HG02938 (cell line): ENCODE measurements at regions not wholly inside any gene's neighbourhood (a gene's known extent, or its start where the extent isn't known, plus 50 kb on each side); places are given as distances from the start of the nearest gene placed in this dataset.
"Not testable (repeated sequence)": the region's sequence is repeated elsewhere in the genome, so short reads cannot be mapped to it uniquely, and the experiment has no call there.

Experiments used
- ATAC-seq: cut with Tn5 transposase; IDR thresholded peaks from one replicate; pipeline ENCODE4 v1.9.1; 2021; ENCODE audit warnings: mild to moderate bottlenecking, moderate library complexity; ENCODE audit not compliant: unreplicated experiment

DNA sequence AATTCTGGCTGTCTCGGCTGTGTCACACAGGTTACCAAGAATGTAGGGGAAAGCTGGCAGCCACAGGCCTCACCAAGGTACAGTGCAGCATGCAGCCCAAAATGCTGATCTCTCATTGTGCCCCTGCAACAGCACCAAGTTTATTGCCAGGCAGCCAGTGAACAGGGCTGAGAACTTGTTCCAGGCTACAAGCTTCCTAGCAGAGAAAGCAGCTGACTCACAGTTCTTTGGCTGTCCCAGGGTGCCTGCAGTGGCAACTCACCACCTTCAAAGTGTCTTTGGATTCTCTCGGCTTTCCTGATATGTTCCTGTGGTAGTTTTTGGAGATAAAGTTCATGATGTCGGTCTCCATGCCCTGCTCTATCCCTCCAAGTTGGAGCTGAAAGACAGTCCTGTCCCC lies 719.1 kb upstream of the ANO3 start:
- no peak for ATAC-seq

DNA sequence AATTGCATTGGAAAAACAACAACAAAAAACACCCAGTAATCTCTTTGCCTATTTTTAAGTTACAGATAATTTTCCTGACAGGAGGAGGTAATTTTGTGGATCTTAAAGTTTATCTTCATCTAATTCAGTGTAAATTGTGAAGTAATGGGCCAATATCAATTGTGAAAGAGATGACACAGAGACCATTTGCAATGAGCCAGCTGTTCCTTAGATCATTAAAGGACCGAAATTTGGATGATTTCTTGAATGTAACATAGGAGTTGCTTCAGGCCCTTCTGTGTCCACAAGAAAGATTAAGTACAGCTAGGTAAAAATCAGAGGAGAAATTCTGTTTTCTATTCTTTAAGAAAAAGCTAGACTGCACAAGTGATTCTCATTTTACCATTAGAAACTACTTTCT lies 718.5 kb upstream of the ANO3 start:
- no peak for ATAC-seq

DNA sequence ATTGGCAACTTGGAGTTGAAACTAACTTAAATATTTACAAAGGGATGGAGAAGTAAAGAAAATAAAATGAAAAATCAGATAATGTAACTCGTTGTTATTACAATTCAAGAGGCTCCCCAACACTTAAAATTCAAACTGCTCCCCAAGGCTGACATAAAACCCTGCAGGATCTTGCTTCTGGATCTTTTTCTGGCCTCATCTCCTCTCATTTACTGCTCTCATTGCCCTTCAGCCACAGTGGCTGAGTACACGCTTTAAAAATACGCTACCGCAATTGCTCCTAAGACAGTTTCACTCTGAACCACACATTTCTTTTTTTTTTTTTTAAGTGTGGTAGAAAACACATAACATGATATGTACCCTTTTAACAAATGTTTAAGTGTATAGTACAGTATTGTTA lies 718.1 kb upstream of the ANO3 start:
- no peak for ATAC-seq

DNA sequence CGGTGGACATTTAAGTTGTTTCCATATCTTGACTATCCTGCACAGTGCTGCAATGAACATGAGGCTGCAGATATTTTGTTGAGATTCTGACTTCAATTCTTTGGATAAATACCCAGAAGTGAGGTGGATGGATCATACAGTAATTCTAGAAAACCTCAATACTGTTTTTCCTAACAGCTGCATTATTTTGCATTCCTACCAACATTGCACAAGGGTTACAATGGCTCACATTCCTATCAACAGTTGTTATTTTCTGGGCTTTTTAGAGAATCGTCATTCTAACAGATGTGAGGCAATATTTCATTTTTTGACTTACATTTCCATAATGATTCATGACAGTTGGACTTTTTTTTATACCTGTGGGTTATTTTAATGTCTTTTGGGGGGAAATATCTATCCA lies 716.9 kb upstream of the ANO3 start:
- no peak for ATAC-seq

DNA sequence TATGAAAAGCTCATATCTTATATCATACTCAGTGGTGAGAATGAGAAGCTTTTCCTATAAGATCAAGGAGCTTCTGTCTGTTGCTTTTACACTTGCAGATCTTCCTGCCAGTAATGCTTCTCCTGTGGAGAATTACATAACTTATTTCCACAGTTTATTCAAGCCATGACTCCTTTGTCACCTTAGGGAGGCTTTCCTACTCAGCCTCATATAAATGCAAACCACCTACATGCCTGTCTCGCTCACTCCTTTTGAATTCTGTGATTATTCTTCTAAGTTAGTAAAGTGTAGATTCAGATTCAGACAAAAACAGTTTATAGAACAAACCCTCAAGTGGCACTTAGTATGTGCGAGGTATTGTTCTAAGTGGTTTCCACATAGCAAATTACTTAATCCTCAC lies 716.1 kb upstream of the ANO3 start:
- no peak for ATAC-seq

DNA sequence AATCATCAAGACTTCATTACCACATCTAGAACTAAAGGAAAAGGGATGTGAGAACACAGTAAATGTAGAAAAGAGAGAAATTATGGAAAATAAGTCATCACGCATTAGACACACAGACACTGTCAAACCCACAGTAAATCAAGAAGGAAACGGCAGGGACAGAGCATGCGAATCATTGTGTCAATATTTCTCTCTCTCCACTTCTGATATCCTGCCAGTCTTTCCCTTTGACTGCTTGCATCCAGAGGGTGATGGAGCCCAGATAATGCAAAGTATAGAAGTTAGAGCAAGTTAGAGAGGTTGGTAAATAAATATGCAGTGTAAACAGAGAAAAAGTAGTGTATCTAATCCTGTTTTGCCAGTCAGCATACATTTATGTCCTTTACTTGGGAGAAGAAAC lies 706.8 kb upstream of the ANO3 start:
- ATAC-seq: no peak

DNA sequence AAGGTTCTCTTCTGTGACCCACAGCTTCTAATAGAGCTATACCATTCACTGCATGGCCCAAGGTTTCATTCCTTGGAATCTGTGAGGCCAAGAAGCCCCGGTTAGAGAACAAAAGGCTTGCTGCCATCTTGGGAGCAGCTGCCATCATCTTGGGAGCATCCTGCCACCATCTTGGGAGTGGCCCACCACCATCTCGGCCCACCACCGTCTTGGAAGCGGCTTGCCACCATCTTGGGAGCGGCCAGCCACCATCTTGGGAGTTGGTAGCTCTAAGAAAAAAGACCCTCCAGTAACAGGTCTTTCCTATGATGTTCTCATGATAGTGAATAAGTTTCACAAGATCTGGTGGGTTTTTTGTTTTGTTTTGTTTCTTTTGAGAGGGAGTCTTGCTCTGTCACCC lies 703.9 kb upstream of the ANO3 start:
- ATAC-seq: no peak

DNA sequence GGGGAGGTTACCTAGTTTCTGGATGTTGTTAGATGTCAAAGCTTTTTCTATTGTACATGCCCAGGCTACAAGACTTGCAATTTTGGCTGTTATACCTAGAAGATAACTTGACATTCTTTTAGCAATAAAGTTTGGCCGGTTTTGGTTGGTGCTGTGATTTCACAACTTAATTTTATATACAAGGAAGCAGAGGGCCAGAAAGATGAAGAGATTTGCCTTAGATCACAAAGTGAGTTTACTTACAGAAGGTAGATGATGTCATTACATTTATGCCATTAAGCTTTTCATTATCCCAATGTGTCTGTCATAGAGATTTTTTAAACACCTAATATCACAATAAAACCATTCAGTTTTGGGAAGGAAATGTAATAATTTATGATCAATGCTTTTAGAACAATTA lies 698.7 kb upstream of the ANO3 start:
- no peak for ATAC-seq

DNA sequence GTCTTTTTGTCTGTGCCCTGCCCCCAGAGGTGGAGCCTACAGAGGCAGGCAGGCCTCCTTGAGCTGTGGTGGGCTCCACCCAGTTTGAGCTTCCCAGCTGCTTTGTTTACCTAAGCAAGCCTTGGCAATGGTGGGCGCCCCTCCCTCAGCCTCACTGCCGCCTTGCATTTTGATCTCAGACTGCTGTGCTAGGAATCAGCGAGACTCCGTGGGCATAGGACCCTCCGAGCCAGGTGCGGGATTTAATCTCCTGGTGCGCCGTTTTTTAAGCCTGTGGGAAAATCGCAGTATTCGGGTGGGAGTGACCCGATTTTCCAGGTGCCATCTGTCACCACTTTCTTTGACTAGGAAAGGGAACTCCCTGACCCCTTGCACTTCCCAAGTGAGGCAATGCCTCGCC lies 682.7 kb upstream of the ANO3 start:
- ATAC-seq: not testable (repeated sequence)

DNA sequence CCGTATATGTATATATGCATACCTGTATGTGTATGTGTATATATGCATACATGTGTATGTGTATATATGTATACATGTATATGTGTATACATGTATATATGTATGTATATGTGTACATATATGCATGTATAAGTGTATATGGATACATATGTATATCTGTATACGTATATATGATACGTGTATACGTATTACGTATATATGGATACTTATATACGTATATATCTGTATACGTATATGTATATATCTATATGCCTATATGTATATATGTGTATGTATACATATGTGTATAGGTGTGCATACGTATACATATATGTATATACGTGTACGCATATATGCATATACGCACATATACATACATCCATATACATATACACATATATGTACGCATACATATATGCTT lies 681.6 kb upstream of the ANO3 start:
- no peak for ATAC-seq

DNA sequence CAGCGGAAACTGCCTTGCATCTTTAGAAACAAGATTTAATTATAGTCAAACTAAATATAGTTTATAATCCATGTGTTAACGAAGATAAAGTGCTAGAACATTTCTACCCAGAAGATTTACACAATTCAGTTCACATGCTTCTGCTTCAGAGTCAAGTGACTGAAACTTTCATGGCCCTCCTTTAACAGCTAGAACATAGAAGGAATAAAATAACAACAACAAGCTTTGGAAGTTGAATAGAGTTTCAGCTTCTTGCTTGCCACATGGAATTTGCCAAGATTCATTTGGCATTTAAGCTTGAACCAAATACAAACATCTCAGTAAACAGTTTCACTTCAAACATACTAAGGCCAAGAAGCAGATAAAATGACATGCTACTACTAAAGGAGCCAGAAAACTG lies 676.3 kb upstream of the ANO3 start:
- no peak for ATAC-seq

DNA sequence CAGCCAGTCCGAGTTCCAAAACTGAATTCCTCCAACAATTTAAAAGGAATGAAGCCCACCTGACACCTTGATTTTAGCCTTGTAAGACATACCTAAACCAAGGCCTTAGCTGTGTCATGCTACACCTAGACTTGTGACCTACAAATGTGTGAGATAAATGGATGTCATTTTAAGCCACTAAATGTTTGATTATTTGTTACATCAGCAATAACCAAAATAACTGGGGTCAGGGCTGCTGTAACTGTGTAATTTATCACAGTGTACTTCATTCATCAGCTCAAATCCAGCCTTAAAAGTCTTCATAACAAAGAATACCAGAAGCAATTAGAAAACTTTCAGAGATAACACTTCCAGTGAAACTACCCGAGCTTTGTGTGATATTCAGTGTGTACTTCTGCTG lies 673.0 kb upstream of the ANO3 start:
- ATAC-seq: no peak

DNA sequence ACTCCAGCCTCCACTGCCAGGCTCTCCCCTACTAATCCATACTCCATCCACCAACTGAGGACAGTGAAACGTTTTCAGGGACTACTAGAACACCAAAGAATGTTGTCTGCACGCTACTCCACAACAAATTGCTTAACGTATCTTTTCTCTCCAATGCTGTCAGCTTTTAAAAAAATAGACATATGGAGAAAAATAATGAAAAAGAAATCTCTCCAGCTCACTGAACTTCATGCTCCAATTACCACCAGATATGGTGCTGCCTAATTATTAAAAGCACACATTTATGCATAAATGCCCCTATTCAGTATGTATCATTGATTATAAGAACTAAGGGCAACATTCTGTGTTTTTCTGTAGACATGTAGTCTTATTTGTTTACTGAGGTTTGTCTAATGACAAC lies 672.2 kb upstream of the ANO3 start:
- ATAC-seq: no peak

DNA sequence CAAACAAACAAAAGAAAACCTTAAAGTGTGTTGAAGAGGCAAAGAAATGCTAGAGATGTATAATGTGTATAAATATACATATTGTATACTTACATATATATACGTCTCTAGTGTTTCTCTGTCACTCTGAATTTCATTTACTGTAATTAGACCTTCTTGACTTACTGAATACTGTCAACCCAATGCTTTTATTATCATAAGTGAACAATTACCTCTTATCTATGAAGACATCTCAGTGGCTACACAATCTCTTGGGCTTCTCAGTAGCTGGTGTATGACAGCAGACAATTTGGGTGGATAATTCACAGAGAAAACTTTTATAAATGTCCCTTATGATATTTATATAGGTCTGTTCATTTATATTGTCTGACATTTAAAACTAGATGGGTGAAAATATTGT lies 664.1 kb upstream of the ANO3 start:
- no peak for ATAC-seq

DNA sequence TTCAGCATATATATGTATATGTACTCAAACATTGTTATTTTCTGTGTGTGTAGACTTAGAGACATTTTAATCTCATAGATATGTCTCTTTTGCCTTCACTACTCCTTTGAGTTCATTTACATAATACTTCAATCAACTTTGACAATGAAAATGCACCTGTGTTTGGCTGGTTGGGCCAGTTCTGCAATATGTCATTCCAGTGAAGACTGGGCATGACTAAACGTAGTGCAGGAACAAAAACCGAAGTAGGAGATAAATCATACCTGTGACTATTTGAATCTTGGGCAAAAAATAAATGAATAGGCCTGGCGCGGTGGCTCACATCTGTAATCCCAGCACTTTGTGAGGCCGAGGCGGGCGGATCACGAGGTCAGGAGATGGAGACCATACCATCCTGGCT lies 640.0 kb upstream of the ANO3 start:
- no peak for ATAC-seq

DNA sequence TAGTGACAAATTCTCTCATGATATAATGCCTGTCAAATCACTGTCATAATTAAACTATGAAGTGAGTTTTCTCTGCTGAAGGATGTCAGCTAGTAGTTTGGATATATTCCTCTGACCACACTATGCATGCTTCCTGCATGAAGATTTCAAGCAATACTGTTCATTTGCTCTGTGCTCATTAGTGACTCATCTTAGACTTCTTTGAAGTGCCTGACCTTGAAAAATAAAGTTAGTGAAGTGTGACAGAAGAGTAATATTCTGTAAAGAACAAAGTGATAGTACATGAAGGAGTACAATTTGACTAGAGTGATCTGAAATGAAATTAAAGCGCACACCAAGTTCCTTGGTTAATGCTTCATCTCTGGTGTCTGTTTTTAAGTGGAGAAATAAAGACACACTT lies 629.5 kb upstream of the ANO3 start:
- ATAC-seq: no peak

DNA sequence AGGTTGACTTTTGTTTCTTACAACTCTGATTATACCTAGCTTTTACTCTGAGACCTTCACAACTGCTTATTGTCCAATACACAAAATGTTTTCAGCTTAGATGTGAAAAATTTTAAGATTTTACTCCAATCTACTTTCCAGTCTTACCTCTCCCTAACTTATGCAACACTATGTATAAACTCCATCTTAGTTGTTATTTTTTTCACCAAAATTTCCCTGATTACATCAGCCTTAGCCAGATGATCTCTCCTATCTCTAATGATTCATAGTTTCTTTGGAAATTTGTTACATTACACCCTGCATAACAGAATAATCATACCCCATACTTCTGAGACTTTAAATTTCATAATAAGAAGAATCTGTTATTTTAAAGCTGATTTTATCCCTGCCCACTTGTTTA lies 621.0 kb upstream of the ANO3 start:
- no peak for ATAC-seq

DNA sequence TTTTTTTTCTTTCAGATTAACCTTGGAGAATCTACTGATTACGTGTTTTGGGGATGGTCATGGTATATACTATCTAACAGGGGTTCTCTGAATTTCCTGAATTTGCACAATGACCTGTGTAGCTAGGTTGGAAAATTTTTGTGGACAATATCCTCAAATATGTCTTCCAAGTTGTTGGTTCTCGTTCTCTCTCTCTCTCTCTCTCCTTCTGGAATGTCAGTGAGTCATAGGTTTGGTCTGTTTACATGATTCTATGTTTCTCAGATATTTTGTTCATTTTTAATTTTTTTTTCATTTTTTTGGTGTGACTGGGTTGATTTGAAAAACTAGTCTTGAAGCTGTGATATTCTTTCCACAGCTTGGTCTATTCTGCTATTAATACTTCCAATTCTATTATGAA lies 604.0 kb upstream of the ANO3 start:
- no peak for ATAC-seq

DNA sequence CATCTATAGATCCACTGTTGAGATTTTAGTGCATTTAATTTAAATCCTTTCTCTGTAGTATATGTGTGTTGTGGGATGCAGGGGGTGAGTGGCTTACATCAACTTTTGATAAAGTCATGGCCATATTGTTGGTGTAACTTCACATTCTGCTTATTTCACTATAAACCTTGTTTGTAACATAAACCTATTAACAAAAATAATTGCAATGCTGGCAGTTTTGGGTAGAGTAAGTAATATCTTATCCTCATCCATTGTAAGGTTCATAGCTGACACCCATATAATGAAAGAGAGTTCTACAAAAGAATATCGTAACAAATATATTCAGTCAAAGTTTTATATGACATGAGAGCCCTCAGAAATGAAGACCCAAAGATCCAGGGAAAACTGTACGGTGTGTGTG lies 601.7 kb upstream of the ANO3 start:
- ATAC-seq: no peak

DNA sequence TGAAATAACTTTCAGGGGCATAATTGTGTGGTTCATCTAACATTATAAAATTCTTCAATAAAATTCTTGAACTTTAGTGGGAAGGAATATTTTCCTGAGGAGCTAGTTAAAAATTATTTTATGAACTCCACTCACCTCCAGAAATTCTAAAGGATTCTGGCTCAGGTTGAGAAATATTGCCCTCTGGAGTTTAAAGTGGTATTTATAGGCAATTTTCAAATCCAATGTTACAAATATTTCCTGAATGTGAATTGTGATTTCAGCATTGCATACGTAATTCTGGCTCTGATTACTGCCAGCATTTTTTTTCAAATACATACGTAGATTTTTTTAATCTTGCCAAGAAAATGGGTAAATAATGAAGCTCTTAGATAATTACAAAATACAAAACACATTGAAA lies 598.2 kb upstream of the ANO3 start:
- ATAC-seq: no peak

DNA sequence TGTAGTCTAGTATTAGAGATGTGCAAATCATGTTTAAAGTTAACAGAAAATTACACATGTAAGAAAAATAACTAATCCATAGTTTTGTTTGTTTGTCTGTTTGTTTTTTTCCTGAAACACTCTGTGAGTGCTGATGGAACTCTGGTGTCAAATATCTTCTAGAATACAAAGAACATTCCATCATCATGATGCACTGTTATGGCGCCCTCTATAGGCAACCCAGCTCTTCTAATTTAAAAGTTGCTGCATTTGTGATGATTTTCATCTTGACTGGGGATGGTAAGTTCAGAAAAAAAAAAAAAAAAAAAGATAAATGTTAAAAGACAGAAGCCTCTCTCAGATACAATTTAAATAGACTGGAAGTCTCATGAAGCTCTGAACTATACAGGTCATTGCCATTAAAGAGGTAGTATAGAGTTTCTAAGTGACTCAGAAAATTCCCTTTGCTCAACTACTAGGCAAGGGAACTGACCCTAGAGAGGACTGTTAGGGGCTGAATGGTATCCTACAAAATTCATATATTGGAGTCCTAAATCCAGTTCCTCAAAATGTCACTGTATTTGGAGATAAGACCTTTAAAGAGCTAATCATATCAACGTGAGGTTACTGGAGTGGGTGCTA lies 597.2 kb upstream of the ANO3 start:
- ATAC-seq: no peak

DNA sequence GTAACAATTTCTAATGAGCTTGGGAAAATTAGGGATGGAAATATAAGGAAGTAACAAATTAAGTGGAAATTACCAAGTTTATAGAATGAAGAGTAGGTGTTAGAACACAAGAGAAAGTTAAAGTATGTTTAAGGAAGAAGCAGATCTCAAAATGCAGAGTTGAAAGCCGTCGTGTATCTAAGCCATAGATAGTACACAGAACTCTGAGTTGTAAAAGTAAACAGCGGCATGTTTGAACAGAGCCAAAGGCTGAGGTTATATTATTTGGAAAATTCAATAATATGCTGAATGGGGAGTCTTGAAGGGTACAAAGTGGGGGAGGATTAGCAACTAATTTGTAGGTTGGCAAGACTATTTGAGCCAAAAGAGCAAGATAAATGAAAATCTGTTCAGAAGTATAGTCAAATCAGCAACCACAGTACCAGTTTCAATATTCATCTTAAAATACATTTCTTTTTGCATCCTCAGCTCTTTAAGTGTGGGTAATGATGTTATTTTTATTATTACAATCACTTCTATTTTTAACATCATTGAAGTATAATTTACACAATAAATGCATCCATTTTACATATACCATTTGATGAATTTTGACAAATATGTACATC lies 594.8 kb upstream of the ANO3 start:
- ATAC-seq: no peak

DNA sequence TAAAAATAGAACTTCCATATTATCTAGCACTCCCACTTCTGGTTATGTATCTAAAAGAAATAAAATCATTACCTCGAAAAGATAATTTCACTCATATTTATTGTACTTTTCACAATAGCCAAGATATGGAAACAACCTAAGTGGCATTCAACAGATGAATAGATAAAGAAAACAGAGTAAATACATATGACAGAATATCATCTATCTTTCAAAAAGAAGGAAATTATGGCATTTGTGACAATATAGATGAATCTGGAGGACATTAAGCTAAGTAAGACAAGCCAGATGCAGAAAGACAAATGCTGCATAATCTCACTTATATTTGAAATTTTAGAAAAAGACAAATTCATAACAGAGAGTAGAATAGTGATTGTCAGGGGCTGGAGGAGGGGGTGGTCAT lies 590.0 kb upstream of the ANO3 start:
- ATAC-seq: no peak
